CD4-positive, alpha-beta T cell treated with Interleukin-15 for 1 hour (primary cell): ENCODE measurements at regions not wholly inside any gene's neighbourhood (a gene's known extent, or its start where the extent isn't known, plus 50 kb on each side); places are given as distances from the start of the nearest gene placed in this dataset.

Experiments used
- DNase-seq: peaks from one replicate; pipeline ENCODE4 v3.0.0-alpha.2; 2020

- DNase-seq, result no peak
Measured at GRCh38 chr20:48571949-48572847, 255.6 kb downstream of the PREX1 start.

DNA sequence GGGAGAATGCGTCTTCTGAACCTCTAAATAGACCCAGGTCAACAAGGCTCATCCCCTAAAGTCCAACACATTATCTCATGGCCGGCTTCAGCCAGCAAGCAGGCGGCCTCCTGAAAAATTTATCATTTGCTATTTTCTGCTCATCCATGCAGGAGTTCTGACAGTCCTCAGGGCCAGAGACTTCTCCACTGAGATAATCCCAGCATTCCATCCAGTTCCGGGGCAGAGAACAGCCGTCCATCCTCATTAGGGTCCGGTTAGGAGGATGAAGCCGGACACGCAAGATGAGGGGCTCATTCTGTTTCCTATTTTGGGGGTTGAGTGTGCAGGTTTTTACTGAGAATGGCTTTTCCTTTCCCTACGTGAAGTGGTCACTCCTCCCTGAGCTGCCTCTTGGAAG is 258.1 kb downstream of the PREX1 start:
- no peak for DNase-seq

GRCh38 chr20:48568520-48568919 is 259.3 kb downstream of the PREX1 start:
- no peak for DNase-seq

DNA sequence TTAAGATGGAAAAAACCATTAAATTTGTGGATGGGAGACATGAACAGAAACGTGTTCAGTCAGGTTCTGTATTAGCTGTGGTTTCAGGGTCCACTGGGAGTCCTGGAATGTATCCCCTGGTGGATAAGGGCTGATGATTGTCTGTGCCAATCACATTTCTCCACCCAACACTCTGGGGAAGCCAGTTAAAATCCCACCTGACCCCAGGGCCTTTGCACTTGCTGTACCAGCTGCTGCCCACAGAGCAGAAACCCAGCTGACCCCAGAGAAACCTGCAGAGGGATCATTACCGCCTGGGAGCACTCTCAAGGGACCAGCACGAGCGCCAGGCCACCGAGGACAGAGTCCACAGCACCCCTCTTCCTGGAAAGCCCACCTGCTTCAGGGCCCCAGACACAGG is 260.7 kb downstream of the PREX1 start:
- no peak for DNase-seq

DNA sequence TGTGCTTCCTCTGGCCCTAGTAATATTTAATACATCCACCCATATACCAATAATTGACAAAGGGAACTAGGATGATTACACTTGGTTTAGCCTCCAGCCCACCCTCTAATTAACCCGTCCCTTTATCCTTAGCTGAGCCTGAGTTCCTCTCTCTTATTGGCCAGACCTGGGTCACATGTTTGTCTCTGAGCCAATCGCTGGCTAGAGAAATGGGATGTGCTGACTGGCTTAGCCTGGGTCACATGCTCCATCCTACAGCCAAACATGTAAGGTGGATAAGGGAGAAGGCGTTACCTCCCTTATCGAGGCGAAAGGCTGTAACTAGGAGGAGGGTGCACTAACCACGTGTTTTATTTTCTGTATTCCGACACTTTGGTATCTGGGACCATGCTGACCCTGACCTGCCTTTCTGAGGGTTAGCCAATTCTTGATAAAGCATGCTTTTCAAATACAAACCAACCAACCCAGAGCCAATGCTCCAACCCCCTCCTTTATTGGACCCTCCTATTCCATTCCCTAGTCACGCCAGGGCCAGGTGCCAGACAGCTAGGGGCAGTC is 262.7 kb downstream of the PREX1 start:
- no peak for DNase-seq

- no peak for DNase-seq
Measured at GRCh38 chr20:48563191-48563870, 264.5 kb downstream of the PREX1 start.

GRCh38 chr20:48562586-48563116 is 265.1 kb downstream of the PREX1 start:
- DNase-seq, result no peak

GRCh38 chr20:48558906-48559305 is 268.9 kb downstream of the PREX1 start:
- no peak for DNase-seq

DNA sequence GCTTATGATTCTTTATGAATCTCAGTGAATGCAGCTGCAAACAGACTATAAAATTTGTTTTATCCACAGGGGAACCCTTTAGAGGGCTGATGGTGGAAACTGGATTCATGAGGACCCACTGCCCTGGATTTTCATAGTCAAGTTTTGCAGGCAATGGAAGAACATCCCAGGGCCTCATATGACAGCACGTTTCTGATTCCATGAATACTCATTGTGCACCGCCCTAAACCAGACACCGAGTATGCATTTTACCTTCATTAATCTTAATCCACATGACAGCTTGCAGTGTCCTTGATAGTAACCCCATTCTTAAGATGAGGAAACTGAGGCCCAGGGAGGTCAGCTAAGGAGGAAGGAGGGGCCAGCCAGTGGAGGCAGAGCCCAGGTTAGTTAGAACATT is 270.4 kb downstream of the PREX1 start:
- DNase-seq, result no peak

GRCh38 chr20:48556956-48557355 is 270.8 kb downstream of the PREX1 start:
- no peak for DNase-seq

DNA sequence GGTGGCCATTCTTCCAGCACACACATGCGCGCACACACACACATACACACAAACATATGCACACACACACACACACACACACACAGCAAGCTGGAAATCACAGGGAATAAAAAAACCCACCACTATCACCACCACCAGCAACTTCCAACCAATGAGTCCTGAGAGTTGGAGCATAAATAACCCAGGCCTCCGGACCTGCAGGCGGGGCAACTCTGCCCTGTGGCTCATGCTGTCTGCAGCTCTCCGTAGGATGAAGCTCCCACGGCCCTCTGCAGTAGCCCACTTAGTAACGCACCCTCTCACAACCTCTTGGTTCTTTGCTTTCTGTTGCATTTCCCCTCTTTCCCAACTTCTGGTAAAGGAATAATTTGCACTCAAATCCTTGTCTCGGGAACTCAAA is 275.2 kb downstream of the PREX1 start:
- no peak for DNase-seq

DNA sequence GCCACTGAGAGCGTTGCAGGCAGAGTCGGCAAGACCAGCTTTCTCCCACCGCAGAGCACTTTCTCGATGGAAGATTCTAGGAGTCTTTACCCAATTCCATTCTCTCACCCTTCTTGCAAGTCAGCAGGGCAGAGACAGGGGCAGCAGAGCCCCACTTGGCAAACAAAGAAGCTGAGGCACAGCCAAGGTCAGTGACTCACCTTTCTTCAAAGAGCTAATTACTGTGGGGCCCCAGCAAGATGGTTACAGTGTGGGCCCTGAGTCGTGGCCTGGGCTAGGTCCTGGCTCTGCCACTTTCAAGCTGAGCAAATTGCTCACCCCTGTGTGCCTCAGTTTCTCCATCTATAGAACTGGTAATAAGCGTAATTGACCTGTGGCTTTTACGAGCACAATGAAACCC is 277.0 kb downstream of the PREX1 start:
- no peak for DNase-seq

- no peak for DNase-seq
Measured at GRCh38 chr20:48547664-48548063, 280.1 kb downstream of the PREX1 start.

DNA sequence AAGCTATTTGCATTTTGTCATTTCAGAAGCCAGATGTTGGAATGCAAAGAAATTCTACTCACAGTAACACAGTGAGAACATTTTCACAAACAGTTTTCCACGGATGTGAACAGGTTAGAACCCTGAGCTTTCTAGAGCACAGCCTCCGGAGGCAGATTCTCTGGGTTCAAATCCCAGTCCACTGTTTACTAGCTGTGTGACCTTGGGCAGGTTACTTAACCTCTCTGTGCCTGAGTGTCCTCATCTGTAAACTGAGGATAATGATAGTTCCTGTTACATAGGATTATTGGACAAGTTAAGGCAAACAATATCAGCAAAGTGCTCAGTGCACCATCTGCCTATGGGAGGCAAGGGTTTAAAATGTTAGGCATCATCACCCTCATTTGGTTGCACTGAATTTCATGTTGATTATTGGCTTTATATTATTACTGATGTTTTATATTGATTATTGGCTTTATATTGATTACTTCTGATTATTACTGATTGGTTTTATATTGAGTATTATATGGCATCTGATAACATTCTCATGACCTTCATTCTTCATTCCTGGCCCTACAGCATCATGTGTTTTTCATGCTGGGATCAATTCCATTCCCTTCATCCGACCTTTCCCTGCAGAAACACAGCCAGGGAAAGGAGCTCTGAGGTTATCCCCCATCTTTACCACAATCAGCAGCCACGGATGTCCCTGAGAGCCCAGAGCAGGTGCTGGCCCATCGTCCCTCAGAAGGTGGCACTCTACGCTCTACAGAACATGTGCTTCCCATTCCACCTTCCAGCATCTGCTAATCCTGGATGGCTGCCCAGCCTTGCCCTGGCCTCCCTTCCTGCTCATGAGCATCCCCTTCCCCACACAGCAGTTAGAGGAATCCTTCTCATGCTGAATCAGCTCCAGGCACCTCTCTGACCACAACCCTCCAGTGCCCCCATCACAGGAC is 283.1 kb downstream of the PREX1 start:
- DNase-seq, result no peak

GRCh38 chr20:48541581-48542071 is 286.2 kb downstream of the PREX1 start:
- DNase-seq, result no peak

DNA sequence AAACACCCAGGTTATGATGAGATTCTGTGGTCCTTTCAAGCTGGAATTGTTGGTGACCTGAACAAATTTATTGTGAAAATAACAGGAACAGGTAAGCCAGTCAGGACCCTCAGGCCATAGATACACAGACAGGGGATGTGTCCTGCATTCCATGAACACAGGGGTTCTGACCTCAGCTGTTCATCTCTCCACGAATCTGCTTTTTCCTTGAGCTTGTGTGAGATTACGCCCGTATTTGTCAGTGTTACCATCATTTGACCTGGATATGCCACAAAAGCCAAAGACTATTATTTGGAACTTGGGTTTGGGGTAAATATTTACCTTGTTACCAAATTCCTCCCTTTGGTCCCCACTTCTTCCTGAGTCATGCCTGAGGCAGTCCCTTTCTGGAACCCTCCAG is 288.9 kb downstream of the PREX1 start:
- no peak for DNase-seq

DNA sequence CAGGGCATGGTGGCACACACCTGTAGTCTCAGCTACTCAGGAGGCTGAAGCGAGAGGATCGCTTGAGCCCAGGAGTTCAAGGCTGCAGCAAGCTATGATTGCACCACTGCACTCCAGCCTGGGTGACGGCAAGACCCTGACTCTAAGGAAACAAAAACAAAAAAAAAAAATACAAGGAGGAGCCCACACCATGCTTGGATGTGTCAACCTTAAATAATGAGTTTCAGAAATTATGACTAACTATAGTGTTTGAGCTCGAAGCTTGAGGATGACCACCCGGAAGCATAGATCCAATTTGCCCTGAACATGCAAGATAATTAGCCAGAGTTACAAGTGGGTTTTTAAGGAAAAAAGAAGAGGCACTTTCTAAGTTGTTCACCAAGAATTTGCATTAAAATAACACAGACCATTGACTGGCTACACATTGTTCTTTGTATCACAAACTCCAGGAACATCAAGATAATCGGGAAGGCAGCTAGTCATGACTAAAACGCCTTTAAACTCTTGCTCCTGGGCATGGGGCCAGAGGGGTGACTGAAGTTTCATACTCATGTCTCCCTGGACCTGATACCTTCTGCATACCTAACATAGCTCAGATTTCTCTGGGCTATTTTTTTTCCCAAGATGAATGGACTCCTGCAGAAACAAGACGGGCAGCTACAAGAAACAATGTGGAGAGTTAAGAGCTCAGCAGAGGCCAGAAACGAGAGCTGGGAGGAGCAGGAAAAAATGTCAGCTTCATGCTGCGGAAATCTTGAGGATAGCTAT is 289.6 kb downstream of the PREX1 start:
- DNase-seq, result no peak

DNA sequence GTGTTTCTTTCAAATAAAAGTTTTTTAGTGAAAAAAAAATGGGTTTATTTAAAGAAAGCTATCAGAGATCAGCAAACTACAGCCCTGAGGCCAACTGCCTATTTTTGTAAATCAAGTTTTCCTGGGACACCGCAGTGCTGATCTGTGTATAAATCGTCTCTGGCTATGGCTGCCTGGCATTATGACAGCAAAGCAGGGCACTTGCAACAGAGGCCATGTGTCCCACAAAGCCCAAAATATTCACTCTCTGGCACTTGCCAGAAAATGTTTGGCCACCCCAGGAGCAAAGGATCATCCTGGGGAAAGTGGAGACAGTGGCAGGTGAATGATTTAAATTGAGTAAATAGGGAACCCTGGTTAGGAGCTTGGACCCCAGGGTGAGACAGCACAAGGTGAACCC is 291.6 kb downstream of the PREX1 start:
- DNase-seq, result no peak

- DNase-seq, result no peak
Measured at GRCh38 chr20:48535556-48535955, 292.2 kb downstream of the PREX1 start.

DNA sequence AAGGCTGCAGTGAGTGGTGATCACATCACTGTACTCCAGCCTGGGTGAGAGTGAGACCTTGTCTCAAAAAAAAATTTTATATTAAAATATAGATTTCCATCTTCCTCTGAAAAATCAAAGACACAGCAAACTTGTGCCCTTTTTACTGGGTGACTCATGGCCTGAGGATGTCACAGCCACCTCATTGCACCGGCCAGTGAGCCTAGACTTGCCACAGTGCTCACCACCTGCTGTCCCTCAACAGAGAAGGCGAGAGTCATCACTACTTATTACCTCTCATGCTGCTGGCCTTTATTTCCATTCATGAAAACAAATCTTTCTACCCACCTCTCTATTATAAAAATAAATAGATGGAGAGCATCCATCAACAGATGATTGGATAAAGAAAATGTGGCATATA is 295.8 kb downstream of the PREX1 start:
- no peak for DNase-seq

DNA sequence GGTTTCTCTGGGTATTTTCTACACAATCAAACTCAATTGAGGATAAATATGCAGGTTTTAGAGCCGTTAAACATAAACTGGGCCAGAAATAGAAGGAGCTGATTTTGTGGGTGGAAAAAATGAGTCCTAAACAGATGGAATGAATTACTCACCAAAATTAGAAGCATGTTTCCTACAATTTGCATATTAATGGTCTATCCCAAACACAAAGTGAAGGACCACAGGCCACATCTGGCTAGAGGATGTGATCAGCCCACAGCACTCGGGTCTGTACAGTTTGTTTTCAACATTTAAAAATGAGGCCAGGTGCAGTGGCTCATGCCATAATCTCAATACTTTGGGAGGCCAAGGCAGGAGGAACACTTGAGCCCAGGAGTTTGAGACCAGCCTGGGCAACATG is 296.3 kb downstream of the PREX1 start:
- no peak for DNase-seq

DNA sequence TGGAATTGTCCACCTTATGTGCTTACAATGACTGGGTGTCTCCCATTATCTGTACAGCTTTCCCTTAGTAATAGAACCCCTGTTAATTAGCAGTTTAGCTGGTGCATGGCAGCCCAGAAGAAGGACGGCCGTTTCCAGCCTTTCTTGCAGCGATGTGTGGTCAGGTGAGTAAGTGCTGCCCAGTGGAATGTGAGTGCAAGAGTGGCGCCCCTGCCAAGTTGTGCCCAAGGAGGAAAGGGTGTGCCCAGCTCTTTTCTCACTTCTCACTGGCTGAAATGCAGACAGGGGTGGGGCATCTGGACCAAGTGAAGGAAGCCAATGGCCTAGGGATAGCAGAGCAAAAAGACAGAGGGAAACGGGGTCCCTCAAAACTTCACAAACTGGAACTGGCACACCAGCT is 296.8 kb downstream of the PREX1 start:
- no peak for DNase-seq
